ENCODE measurements at regions not wholly inside any gene's neighbourhood (a gene's known extent, or its start where the extent isn't known, plus 50 kb on each side); places are given as distances from the start of the nearest gene placed in this dataset.

DNA sequence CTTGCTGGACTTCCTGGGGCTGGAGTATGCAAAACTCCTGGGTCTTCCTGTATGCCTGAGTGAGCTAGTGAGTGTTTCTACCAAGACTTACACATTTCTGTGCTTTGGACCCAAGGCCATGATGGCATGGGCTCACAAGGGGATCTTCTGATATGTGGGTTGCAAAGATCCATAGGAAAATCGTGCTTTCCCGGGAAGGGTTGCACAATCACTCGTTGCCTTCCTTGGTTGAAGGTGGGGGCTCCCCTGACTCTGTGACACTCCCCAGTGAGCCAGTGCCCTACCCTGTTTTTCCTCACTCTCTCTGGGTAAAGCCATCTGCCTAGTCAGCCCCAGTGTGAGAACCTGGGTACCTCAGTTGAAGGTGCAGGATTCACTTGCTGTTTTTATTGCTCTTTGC lies 114.0 kb upstream of the CCDC179 start:
- TF ChIP-seq, protein P1, sequence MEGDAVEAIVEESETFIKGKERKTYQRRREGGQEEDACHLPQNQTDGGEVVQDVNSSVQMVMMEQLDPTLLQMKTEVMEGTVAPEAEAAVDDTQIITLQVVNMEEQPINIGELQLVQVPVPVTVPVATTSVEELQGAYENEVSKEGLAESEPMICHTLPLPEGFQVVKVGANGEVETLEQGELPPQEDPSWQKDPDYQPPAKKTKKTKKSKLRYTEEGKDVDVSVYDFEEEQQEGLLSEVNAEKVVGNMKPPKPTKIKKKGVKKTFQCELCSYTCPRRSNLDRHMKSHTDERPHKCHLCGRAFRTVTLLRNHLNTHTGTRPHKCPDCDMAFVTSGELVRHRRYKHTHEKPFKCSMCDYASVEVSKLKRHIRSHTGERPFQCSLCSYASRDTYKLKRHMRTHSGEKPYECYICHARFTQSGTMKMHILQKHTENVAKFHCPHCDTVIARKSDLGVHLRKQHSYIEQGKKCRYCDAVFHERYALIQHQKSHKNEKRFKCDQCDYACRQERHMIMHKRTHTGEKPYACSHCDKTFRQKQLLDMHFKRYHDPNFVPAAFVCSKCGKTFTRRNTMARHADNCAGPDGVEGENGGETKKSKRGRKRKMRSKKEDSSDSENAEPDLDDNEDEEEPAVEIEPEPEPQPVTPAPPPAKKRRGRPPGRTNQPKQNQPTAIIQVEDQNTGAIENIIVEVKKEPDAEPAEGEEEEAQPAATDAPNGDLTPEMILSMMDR (conservative IDR thresholded peaks at IDR 0.05; ENCODE audit: low read depth, low read length) = no peak
- TF ChIP-seq EZH2 (IDR thresholded peaks at IDR 0.05; ENCODE audit: borderline replicate concordance, low read depth, low read length, poor library complexity, severe bottlenecking) = no peak
